ENCODE measurements at regions not wholly inside any gene's neighbourhood (a gene's known extent, or its start where the extent isn't known, plus 50 kb on each side); places are given as distances from the start of the nearest gene placed in this dataset.
A peak's percentile ranks its signal among the peaks of the same experiment; 100 is the strongest.

- TF ChIP-seq ZNF701 (tag by site-specific recombination; IDR thresholded peaks at IDR 0.05) (no peak), YY2 (tag by site-specific recombination; IDR thresholded peaks at IDR 0.05) (no peak), ZNF645 (tag by site-specific recombination; IDR thresholded peaks at IDR 0.05) (no peak)
Measured at GRCh38 chr2:147463881-147464520, 380.8 kb upstream of the ACVR2A start (continued).

- Histone ChIP-seq H3K4me3 (ENCODE audit: low read depth, low read length) (no peak overlapping the region), H3K36me3 (ENCODE audit: control insufficient read depth in 2 of 2, insufficient read depth in 1 of 2, low read length in 2 of 2) (no peaks in the 10 kb centered on the region), H3K4me1 (ENCODE audit: control insufficient read depth, insufficient read depth, low read length) (peaks cover 3% of the 10 kb centered on the region; the same call in 1 of the 2 replicates), H3K9me3 (ENCODE audit: control insufficient read depth, insufficient read depth, low read depth, low read length) (no peaks in the 10 kb centered on the region), H3K27ac (ENCODE audit: extremely low read depth, low read depth, low read length) (no peak overlapping the region)
- POLR2A ChIA-PET: no interaction called here
- CTCF ChIA-PET: no interaction called here
- TF ChIP-seq ZNF133 (tag by site-specific recombination; IDR thresholded peaks at IDR 0.05): no peak
- TF ChIP-seq SALL2 (tag by site-specific recombination; IDR thresholded peaks at IDR 0.05; ENCODE audit: borderline replicate concordance): no peak
- no peak for TF ChIP-seq SCRT1 (tag by site-specific recombination; IDR thresholded peaks at IDR 0.05; ENCODE audit: borderline replicate concordance)
- no peak for TF ChIP-seq GLIS1 (tag by site-specific recombination; IDR thresholded peaks at IDR 0.05)
Measured at GRCh38 chr2:147460155-147460554, 384.7 kb upstream of the ACVR2A start.

GRCh38 chr2:147456779-147457178, 388.1 kb upstream of the ACVR2A start:
- POLR2A ChIA-PET: interaction anchor here (0.7 kb wide), 1 partner anchor 11 kb away, joined by 3 read pairs; no protein-coding TSS in a partner anchor
- Histone ChIP-seq H3K4me3 (ENCODE audit: low read depth, low read length) (no peak overlapping the region), H3K4me1 (ENCODE audit: control insufficient read depth, insufficient read depth, low read length) (peaks cover under 1% of the 10 kb centered on the region; the same call in 1 of the 2 replicates), H3K9me3 (ENCODE audit: control insufficient read depth, insufficient read depth, low read depth, low read length) (no peaks in the 10 kb centered on the region), H3K36me3 (ENCODE audit: control insufficient read depth in 2 of 2, insufficient read depth in 1 of 2, low read length in 2 of 2) (no peaks in the 10 kb centered on the region), H3K27ac (ENCODE audit: extremely low read depth, low read depth, low read length) (no peak overlapping the region)
- CTCF ChIA-PET: no interaction called here
- TF ChIP-seq ZNF155 (tag by site-specific recombination; IDR thresholded peaks at IDR 0.05) (no peak), YY1 (tag by site-specific recombination; IDR thresholded peaks at IDR 0.05) (no peak), ZNF26 (tag by site-specific recombination; IDR thresholded peaks at IDR 0.05) (no peak), ZNF112 (tag by site-specific recombination; IDR thresholded peaks at IDR 0.05) (no peak), ZBTB1 (tag by site-specific recombination; IDR thresholded peaks at IDR 0.05) (no peak), ZNF449 (tag by site-specific recombination; IDR thresholded peaks at IDR 0.05) (peak; percentile 84), ZSCAN18 (tag by site-specific recombination; IDR thresholded peaks at IDR 0.05) (no peak), ELK4 (IDR thresholded peaks at IDR 0.05; ENCODE audit: borderline replicate concordance, low read depth, low read length) (no peak), OSR2 (tag by site-specific recombination; IDR thresholded peaks at IDR 0.05) (peak; percentile 47; the same call in 1 of the 2 replicates), ZNF324 (tag by site-specific recombination; IDR thresholded peaks at IDR 0.05) (no peak), SETDB1 (IDR thresholded peaks at IDR 0.05; ENCODE audit: insufficient read length, low read length) (peak; percentile 42), ZNF341 (tag by site-specific recombination; IDR thresholded peaks at IDR 0.05; ENCODE audit: low read depth) (no peak), ZNF561 (tag by site-specific recombination; IDR thresholded peaks at IDR 0.05; ENCODE audit: borderline replicate concordance) (no peak), OVOL3 (tag by site-specific recombination; IDR thresholded peaks at IDR 0.05) (no peak), REST (tag by site-specific recombination; IDR thresholded peaks at IDR 0.05) (no peak)

All from HEK293 (cell line).